CD1c-positive myeloid dendritic cell (primary cell): ENCODE measurements at regions not wholly inside any gene's neighbourhood (a gene's known extent, or its start where the extent isn't known, plus 50 kb on each side); places are given as distances from the start of the nearest gene placed in this dataset.
A peak's percentile ranks its signal among the peaks of the same experiment; 100 is the strongest.
"Not testable (repeated sequence)": the region's sequence is repeated elsewhere in the genome, so short reads cannot be mapped to it uniquely, and the experiment has no call there.

Experiments used
- DNase-seq: peaks from one replicate; pipeline ENCODE4 v3.0.0-alpha.2; 2016; ENCODE audit errors: extremely low spot score

- DNase-seq: no peak
Measured at GRCh38 chr6:170018422-170018935, 267.1 kb downstream of the ERMARD start.

GRCh38 chr6:170017603-170018320 lies 266.3 kb downstream of the ERMARD start:
- peak; percentile 5 for DNase-seq

- DNase-seq: no peak
Measured at GRCh38 chr6:170013815-170014214, 262.4 kb downstream of the ERMARD start.

GRCh38 chr6:170012037-170012330 lies 260.6 kb downstream of the ERMARD start:
- no peak for DNase-seq

- peak; percentile 23 for DNase-seq
Measured at GRCh38 chr6:170011204-170012036, 260.0 kb downstream of the ERMARD start.

GRCh38 chr6:170010665-170011203 lies 259.3 kb downstream of the ERMARD start:
- no peak for DNase-seq

- no peak for DNase-seq
Measured at GRCh38 chr6:170008294-170008785, 256.9 kb downstream of the ERMARD start.

GRCh38 chr6:170007468-170008293 lies 256.3 kb downstream of the ERMARD start:
- no peak for DNase-seq

GRCh38 chr6:170006900-170007467 lies 255.6 kb downstream of the ERMARD start:
- no peak for DNase-seq

GRCh38 chr6:170006071-170006899 lies 254.9 kb downstream of the ERMARD start:
- no peak for DNase-seq

GRCh38 chr6:170005665-170006064 lies 254.2 kb downstream of the ERMARD start:
- peak; percentile 38 for DNase-seq

GRCh38 chr6:170004585-170005210 lies 253.3 kb downstream of the ERMARD start:
- no peak for DNase-seq

GRCh38 chr6:170003451-170004160 lies 252.2 kb downstream of the ERMARD start:
- DNase-seq: no peak

GRCh38 chr6:170003027-170003426 lies 251.6 kb downstream of the ERMARD start:
- no peak for DNase-seq

- DNase-seq: not testable (repeated sequence)
Measured at GRCh38 chr6:170001782-170002181, 250.4 kb downstream of the ERMARD start.

- DNase-seq: no peak
Measured at GRCh38 chr6:170000071-170000843, 248.8 kb downstream of the ERMARD start.

GRCh38 chr6:169999367-169999766 lies 247.9 kb downstream of the ERMARD start:
- DNase-seq: no peak

- no peak for DNase-seq
Measured at GRCh38 chr6:169998457-169998856, 247.0 kb downstream of the ERMARD start.

- DNase-seq: peak; percentile 53
Measured at GRCh38 chr6:169997930-169998218, 246.5 kb downstream of the ERMARD start.
